ENCODE measurements at regions not wholly inside any gene's neighbourhood (a gene's known extent, or its start where the extent isn't known, plus 50 kb on each side); places are given as distances from the start of the nearest gene placed in this dataset.

GRCh38 chr13:40477623-40478608 is 188.5 kb downstream of the FOXO1 start:
- TF ChIP-seq CTCF (IDR thresholded peaks at IDR 0.05 in 8 of 11, conservative IDR thresholded peaks at IDR 0.05 in 3 of 11) (no peak), POLR2AphosphoS5 (IDR thresholded peaks at IDR 0.05) (peak in 2 of 3 donors; percentile 48 to 49)
